ENCODE measurements at regions not wholly inside any gene's neighbourhood (a gene's known extent, or its start where the extent isn't known, plus 50 kb on each side); places are given as distances from the start of the nearest gene placed in this dataset.
A peak's percentile ranks its signal among the peaks of the same experiment; 100 is the strongest.

- POLR2A ChIA-PET (ENCODE audit: partially characterized antibody) = no interaction called here
- no peaks in the 10 kb centered on the region for H3K36me3 ChIP-seq (ENCODE audit: insufficient read depth, low read length)
- H3K36me3 Mint-ChIP-seq = no peaks in the 10 kb centered on the region
- peaks cover 0 to 2% (median 0%) of the 10 kb centered on the region in 8 donors for H3K9me3 Mint-ChIP-seq
- no peak overlapping the region for H3K4me3 Mint-ChIP-seq
- H3K4me1 ChIP-seq (ENCODE audit: insufficient read depth, low read length) = no peaks in the 10 kb centered on the region
- H3K27me3 Mint-ChIP-seq = peaks cover 0 to 2% of the 10 kb centered on the region in 2 donors
- no peak overlapping the region for H3K27ac ChIP-seq (ENCODE audit: low read depth, low read length)
- H3K4me1 Mint-ChIP-seq = no peaks in the 10 kb centered on the region
- H3K4me3 ChIP-seq (ENCODE audit: low read length in 2 of 2) = no peak overlapping the region
- no peak overlapping the region for H3K27ac Mint-ChIP-seq
- no peaks in the 10 kb centered on the region for H3K9me3 ChIP-seq (ENCODE audit: control insufficient read depth in 1 of 2, low read length in 2 of 2)
- intact Hi-C loops (cut with micrococcal nuclease) = no loop called here
- peak in 1 of 5 donors; percentile 23 for DNase-seq
- CTCF ChIA-PET (ENCODE audit: partially characterized antibody) = no interaction called here
- H3K27me3 ChIP-seq (ENCODE audit: insufficient read depth, low read length) = no peaks in the 10 kb centered on the region
Measured at GRCh38 chr10:130889780-130890179, 421.7 kb downstream of the TCERG1L start.

GRCh38 chr10:130891066-130891465, 420.5 kb downstream of the TCERG1L start:
- no peak for DNase-seq
- Mint-ChIP-seq H3K9me3 (peaks cover 0 to 3% (median under 1%) of the 10 kb centered on the region in 8 donors), H3K27ac (peak overlapping the region in 1 of 7 donors; percentile 29), H3K4me1 (no peaks in the 10 kb centered on the region), H3K4me3 (no peak overlapping the region), H3K27me3 (peaks cover 0 to 2% of the 10 kb centered on the region in 2 donors), H3K36me3 (no peaks in the 10 kb centered on the region)
- H3K27ac ChIP-seq (ENCODE audit: low read depth, low read length) = no peak overlapping the region
- H3K4me1 ChIP-seq (ENCODE audit: insufficient read depth, low read length) = no peaks in the 10 kb centered on the region
- no peak overlapping the region for H3K4me3 ChIP-seq (ENCODE audit: low read length in 2 of 2)
- POLR2A ChIA-PET (ENCODE audit: partially characterized antibody) = no interaction called here
- H3K27me3 ChIP-seq (ENCODE audit: insufficient read depth, low read length) = no peaks in the 10 kb centered on the region
- no peaks in the 10 kb centered on the region for H3K9me3 ChIP-seq (ENCODE audit: control insufficient read depth in 1 of 2, low read length in 2 of 2)
- CTCF ChIA-PET (ENCODE audit: partially characterized antibody) = no interaction called here
- H3K36me3 ChIP-seq (ENCODE audit: insufficient read depth, low read length) = no peaks in the 10 kb centered on the region
- intact Hi-C loops (cut with micrococcal nuclease) = no loop called here

- no peaks in the 10 kb centered on the region for H3K4me1 Mint-ChIP-seq
- no peak for DNase-seq
- H3K36me3 ChIP-seq (ENCODE audit: insufficient read depth, low read length) = no peaks in the 10 kb centered on the region
- no peak overlapping the region for H3K27ac ChIP-seq (ENCODE audit: low read depth, low read length)
- H3K4me1 ChIP-seq (ENCODE audit: insufficient read depth, low read length) = no peaks in the 10 kb centered on the region
- no peak overlapping the region for H3K4me3 ChIP-seq (ENCODE audit: low read length in 2 of 2)
- no peak overlapping the region for H3K27ac Mint-ChIP-seq
- H3K9me3 Mint-ChIP-seq = peaks cover 0 to 3% (median under 1%) of the 10 kb centered on the region in 8 donors
- H3K4me3 Mint-ChIP-seq = no peak overlapping the region
- no peaks in the 10 kb centered on the region for H3K36me3 Mint-ChIP-seq
- no peaks in the 10 kb centered on the region for H3K9me3 ChIP-seq (ENCODE audit: control insufficient read depth in 1 of 2, low read length in 2 of 2)
- intact Hi-C loops (cut with micrococcal nuclease) = no loop called here
- ChIA-PET CTCF (ENCODE audit: partially characterized antibody) (no interaction called here), POLR2A (ENCODE audit: partially characterized antibody) (no interaction called here)
- no peaks in the 10 kb centered on the region for H3K27me3 ChIP-seq (ENCODE audit: insufficient read depth, low read length)
- no peaks in the 10 kb centered on the region for H3K27me3 Mint-ChIP-seq
Measured at GRCh38 chr10:130894471-130894870, 417.1 kb downstream of the TCERG1L start.

DNA sequence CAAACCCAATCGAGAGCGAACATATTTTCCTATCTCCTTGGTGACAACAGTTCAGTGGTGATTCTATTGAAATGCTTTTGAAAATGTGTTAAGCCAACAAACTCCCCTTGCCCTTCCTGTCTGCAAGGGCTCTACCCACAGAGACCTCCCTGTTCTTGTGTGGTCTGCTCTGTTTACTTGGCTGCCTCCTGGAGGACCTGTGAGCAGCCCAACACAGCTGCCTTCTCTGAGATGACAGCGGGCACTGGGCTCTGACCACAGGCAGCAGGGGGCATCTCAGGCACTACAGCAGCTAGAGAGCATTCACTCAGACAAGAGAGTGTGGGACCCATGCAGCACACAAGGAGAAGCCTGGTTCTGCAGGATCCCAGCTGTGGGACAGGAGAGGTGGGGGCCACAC, 416.4 kb downstream of the TCERG1L start:
- H3K27me3 ChIP-seq (ENCODE audit: insufficient read depth, low read length) = no peaks in the 10 kb centered on the region
- ChIA-PET CTCF (ENCODE audit: partially characterized antibody) (no interaction called here), POLR2A (ENCODE audit: partially characterized antibody) (no interaction called here)
- H3K27ac ChIP-seq (ENCODE audit: low read depth, low read length) = no peak overlapping the region
- H3K4me3 ChIP-seq (ENCODE audit: low read length in 2 of 2) = no peak overlapping the region
- Mint-ChIP-seq H3K4me1 (no peaks in the 10 kb centered on the region), H3K27me3 (no peaks in the 10 kb centered on the region), H3K27ac (no peak overlapping the region), H3K36me3 (no peaks in the 10 kb centered on the region), H3K4me3 (no peak overlapping the region), H3K9me3 (peaks cover 0 to 3% (median under 1%) of the 10 kb centered on the region in 8 donors)
- no peaks in the 10 kb centered on the region for H3K36me3 ChIP-seq (ENCODE audit: insufficient read depth, low read length)
- intact Hi-C loops (cut with micrococcal nuclease) = no loop called here
- DNase-seq = no peak
- H3K4me1 ChIP-seq (ENCODE audit: insufficient read depth, low read length) = no peaks in the 10 kb centered on the region
- H3K9me3 ChIP-seq (ENCODE audit: control insufficient read depth in 1 of 2, low read length in 2 of 2) = no peaks in the 10 kb centered on the region

- ChIA-PET POLR2A (ENCODE audit: partially characterized antibody) (no interaction called here), CTCF (ENCODE audit: partially characterized antibody) (no interaction called here)
- no peak for DNase-seq
- Histone ChIP-seq H3K4me3 (ENCODE audit: low read length in 2 of 2) (no peak overlapping the region), H3K36me3 (ENCODE audit: insufficient read depth, low read length) (no peaks in the 10 kb centered on the region), H3K9me3 (ENCODE audit: control insufficient read depth in 1 of 2, low read length in 2 of 2) (no peaks in the 10 kb centered on the region), H3K27me3 (ENCODE audit: insufficient read depth, low read length) (no peaks in the 10 kb centered on the region), H3K4me1 (ENCODE audit: insufficient read depth, low read length) (no peaks in the 10 kb centered on the region), H3K27ac (ENCODE audit: low read depth, low read length) (no peak overlapping the region)
- peaks cover 0 to 3% (median 0%) of the 10 kb centered on the region in 8 donors for H3K9me3 Mint-ChIP-seq
- no peak overlapping the region for H3K27ac Mint-ChIP-seq
- H3K36me3 Mint-ChIP-seq = no peaks in the 10 kb centered on the region
- no peaks in the 10 kb centered on the region for H3K4me1 Mint-ChIP-seq
- no peaks in the 10 kb centered on the region for H3K27me3 Mint-ChIP-seq
- intact Hi-C loops (cut with micrococcal nuclease) = no loop called here
- H3K4me3 Mint-ChIP-seq = no peak overlapping the region
Measured at GRCh38 chr10:130897815-130898214, 413.7 kb downstream of the TCERG1L start.

GRCh38 chr10:130898381-130898780, 413.1 kb downstream of the TCERG1L start:
- Histone ChIP-seq H3K4me1 (ENCODE audit: insufficient read depth, low read length) (no peaks in the 10 kb centered on the region), H3K9me3 (ENCODE audit: control insufficient read depth in 1 of 2, low read length in 2 of 2) (no peaks in the 10 kb centered on the region), H3K4me3 (ENCODE audit: low read length in 2 of 2) (no peak overlapping the region), H3K27ac (ENCODE audit: low read depth, low read length) (no peak overlapping the region), H3K27me3 (ENCODE audit: insufficient read depth, low read length) (no peaks in the 10 kb centered on the region), H3K36me3 (ENCODE audit: insufficient read depth, low read length) (no peaks in the 10 kb centered on the region)
- Mint-ChIP-seq H3K9me3 (peaks cover 0 to 3% (median 0%) of the 10 kb centered on the region in 8 donors), H3K36me3 (no peaks in the 10 kb centered on the region), H3K4me3 (no peak overlapping the region), H3K4me1 (no peaks in the 10 kb centered on the region), H3K27me3 (no peaks in the 10 kb centered on the region), H3K27ac (no peak overlapping the region)
- CTCF ChIA-PET (ENCODE audit: partially characterized antibody) = no interaction called here
- no peak for DNase-seq
- intact Hi-C loops (cut with micrococcal nuclease) = no loop called here
- POLR2A ChIA-PET (ENCODE audit: partially characterized antibody) = no interaction called here

DNA sequence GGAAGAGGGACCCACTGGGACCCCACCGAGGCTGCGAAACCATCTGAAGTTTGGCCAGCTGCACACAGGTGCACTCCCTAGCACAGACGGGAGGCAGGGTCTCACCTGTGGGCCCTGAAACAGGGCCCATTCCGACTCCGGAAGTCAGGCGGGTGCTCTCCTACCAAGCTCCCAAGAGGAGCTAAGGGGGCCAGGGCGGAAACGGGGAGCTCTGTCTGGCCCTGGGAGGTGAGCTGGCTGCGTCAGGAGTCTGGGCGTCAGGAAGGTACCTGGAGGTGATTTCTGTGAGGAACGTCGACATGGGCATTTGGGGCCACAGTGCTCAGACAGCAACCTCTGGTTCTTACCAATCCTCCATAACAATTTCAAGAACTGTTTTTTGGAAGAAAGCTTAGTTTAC, 411.7 kb downstream of the TCERG1L start:
- H3K27ac ChIP-seq (ENCODE audit: low read depth, low read length) = no peak overlapping the region
- no peaks in the 10 kb centered on the region for H3K4me1 ChIP-seq (ENCODE audit: insufficient read depth, low read length)
- no peaks in the 10 kb centered on the region for H3K9me3 ChIP-seq (ENCODE audit: control insufficient read depth in 1 of 2, low read length in 2 of 2)
- intact Hi-C loops (cut with micrococcal nuclease) = no loop called here
- H3K27me3 Mint-ChIP-seq = no peaks in the 10 kb centered on the region
- no peaks in the 10 kb centered on the region for H3K36me3 Mint-ChIP-seq
- ChIA-PET CTCF (ENCODE audit: partially characterized antibody) (no interaction called here), POLR2A (ENCODE audit: partially characterized antibody) (no interaction called here)
- no peak overlapping the region for H3K4me3 ChIP-seq (ENCODE audit: low read length in 2 of 2)
- H3K4me3 Mint-ChIP-seq = no peak overlapping the region
- DNase-seq = no peak
- H3K9me3 Mint-ChIP-seq = peaks cover 0 to 3% (median 0%) of the 10 kb centered on the region in 8 donors
- H3K36me3 ChIP-seq (ENCODE audit: insufficient read depth, low read length) = no peaks in the 10 kb centered on the region
- no peak overlapping the region for H3K27ac Mint-ChIP-seq
- H3K27me3 ChIP-seq (ENCODE audit: insufficient read depth, low read length) = no peaks in the 10 kb centered on the region
- H3K4me1 Mint-ChIP-seq = no peaks in the 10 kb centered on the region

DNA sequence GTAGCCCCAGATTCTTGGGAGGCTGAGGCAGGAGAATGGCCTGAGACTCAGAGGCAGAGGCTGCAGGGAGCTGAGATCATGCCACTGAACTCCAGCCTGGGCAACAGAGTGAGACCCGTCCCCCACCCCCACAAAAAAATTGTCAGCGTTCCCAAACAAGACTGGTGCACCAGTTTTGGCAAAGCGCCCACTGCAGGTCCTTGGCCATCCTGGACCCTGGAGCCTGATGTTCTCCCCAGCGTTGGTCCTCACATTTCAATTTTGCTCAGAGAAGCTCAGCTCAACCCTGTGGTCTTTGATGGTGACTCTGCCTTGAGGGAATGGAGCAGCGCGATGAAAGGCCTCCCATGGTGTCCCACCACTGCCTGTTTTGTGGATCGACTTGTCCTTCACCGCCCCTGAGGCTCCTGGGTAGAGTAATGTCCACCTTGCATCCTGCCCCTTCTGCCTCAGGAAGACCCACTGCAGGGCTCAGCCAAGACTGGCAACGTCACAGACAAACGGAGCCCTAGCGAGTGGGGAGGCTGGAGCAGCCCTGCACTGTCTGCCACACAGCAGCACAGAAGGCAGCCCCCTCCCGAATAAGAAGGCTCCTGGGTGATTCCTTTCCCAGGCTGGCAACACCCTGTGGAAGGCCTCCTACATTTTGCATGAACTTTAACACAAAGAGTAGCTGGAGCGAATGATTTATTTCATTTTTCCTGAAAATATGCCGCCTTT, 410.9 kb downstream of the TCERG1L start:
- ChIA-PET CTCF (ENCODE audit: partially characterized antibody) (no interaction called here), POLR2A (ENCODE audit: partially characterized antibody) (no interaction called here)
- H3K9me3 Mint-ChIP-seq = peaks cover 0 to 2% (median 0%) of the 10 kb centered on the region in 8 donors
- H3K4me1 Mint-ChIP-seq = no peaks in the 10 kb centered on the region
- Histone ChIP-seq H3K4me1 (ENCODE audit: insufficient read depth, low read length) (no peaks in the 10 kb centered on the region), H3K36me3 (ENCODE audit: insufficient read depth, low read length) (no peaks in the 10 kb centered on the region), H3K4me3 (ENCODE audit: low read length in 2 of 2) (no peak overlapping the region), H3K27ac (ENCODE audit: low read depth, low read length) (no peak overlapping the region), H3K9me3 (ENCODE audit: control insufficient read depth in 1 of 2, low read length in 2 of 2) (no peaks in the 10 kb centered on the region), H3K27me3 (ENCODE audit: insufficient read depth, low read length) (no peaks in the 10 kb centered on the region)
- no peak overlapping the region for H3K27ac Mint-ChIP-seq
- no peak for DNase-seq
- H3K27me3 Mint-ChIP-seq = no peaks in the 10 kb centered on the region
- H3K36me3 Mint-ChIP-seq = no peaks in the 10 kb centered on the region
- intact Hi-C loops (cut with micrococcal nuclease) = no loop called here
- H3K4me3 Mint-ChIP-seq = no peak overlapping the region

Data from CD4-positive, alpha-beta memory T cell (primary cell).